T47D (cell line): ENCODE measurements at regions not wholly inside any gene's neighbourhood (a gene's known extent, or its start where the extent isn't known, plus 50 kb on each side); places are given as distances from the start of the nearest gene placed in this dataset.

ENCODE experiments used
- DNase-seq, 2 experiments: peaks; one replicate each; pipeline versions ENCODE4 v3.0.0 to v3.0.0-alpha.2; 2011 to 2012; ENCODE audit warnings: low read depth in 1 of 2, low spot score in 1 of 2
- JUND ChIP-seq: IDR thresholded peaks from 2 replicates; pipeline ENCODE4 v1.6.1; 2012; ENCODE audit warnings: low read depth
- in situ Hi-C: cut with HindIII; loops from 2 replicates; pipeline ENCODE4 v1.10.0; 2016; ENCODE audit warnings: low sequenced_read_pairs, low pct_unique_long_range_greater_than_20kb

DNA sequence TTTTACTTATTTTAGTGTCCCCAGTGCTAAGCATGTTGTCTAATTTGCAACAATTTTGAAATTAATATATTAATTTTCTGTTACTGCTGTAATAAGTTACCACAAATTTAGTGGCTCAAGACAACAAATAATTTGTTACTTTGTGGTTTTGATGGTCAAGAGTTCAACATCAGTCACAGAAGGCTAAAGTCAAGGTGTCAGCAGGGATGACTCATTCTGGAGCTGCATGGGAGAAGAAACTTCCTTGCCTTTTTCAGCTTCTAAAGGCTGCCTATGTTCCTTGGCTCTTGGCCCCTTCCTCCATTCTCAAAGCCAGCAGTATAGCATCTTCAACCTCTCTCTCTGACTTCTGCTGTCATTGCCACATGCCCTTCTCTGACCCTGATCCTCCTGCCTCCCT lies 271.8 kb downstream of the HLX start:
- in situ Hi-C loops: no loop called here
- DNase-seq: no peak
- TF ChIP-seq JUND: no peak

- no peak for DNase-seq
- in situ Hi-C loops: no loop called here
Observed at GRCh38 chr1:221154932-221155331, 275.7 kb downstream of the HLX start.

GRCh38 chr1:221157026-221157761 lies 278.0 kb downstream of the HLX start:
- DNase-seq: no peak
- in situ Hi-C loops: no loop called here
- no peak for TF ChIP-seq JUND

More at GRCh38 chr1:221154932-221155331, 275.7 kb downstream of the HLX start:
- TF ChIP-seq JUND: no peak

DNA sequence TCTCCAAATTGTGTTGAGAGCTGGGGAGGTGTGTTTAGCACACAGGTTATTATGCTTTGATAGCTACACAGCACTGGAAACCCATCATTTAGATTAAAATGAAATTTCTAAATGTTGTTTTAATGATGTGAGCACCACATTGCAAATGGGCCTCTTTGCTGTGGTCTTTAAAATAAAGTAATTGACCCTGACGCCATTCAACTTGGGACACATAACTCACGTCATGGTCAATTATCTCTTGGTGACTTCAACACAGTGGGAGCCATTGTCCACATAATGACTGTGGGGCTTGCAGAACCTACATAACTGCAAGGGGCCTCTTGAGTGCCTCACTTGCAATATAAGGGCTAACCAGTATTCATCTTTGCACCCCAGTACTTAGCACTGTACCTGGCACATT lies 280.4 kb downstream of the HLX start:
- DNase-seq: no peak
- TF ChIP-seq JUND: no peak
- in situ Hi-C loops: no loop called here

- TF ChIP-seq JUND: no peak
- DNase-seq: no peak
- in situ Hi-C loops: no loop called here
Observed at GRCh38 chr1:221161571-221162041, 282.4 kb downstream of the HLX start.

DNA sequence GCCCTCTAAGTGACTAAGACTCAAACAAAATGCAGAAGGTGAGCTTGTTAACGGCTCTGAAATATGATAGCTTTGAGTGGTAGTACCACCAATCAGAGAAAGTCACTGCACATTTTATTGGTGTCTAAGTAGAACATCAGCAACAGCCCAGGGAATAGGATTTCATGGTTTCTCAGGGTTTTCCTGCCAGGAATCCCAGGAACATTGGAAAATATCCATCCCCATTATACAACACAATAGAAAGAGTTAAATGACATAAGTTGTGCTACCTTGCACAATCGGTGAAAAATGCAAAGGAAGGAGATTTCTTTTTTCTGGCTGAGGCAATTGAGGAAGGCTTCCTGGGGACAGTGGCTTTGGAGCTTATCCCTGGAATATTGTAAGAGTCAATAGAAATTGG lies 283.1 kb downstream of the HLX start:
- in situ Hi-C loops: no loop called here
- TF ChIP-seq JUND: no peak
- no peak for DNase-seq

- in situ Hi-C loops: no loop called here
- TF ChIP-seq JUND: no peak
- no peak for DNase-seq
Observed at GRCh38 chr1:221162939-221163338, 283.7 kb downstream of the HLX start.

DNA sequence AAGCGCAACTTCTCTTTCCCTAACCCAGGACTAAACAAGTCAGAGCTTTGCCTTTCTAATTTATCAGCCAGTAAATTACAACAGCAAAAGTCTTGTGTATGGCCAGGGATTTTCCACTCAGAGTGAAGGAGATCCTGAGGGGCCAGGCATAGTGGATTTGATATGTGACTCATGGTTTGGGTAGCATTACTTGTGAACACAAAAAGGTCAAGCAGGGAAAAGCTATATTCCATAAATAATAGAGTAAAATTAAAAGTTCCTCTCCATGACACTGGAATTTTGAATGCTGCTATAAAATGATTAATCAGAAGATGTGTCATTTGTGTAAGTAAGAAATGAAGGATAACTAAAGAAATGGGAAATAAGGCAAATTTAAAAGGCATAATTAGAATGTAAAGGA lies 284.8 kb downstream of the HLX start:
- in situ Hi-C loops: no loop called here
- no peak for TF ChIP-seq JUND

GRCh38 chr1:221164951-221165838 lies 286.0 kb downstream of the HLX start:
- TF ChIP-seq JUND: no peak

More for the DNA sequence above, 284.8 kb downstream of the HLX start:
- DNase-seq: no peak

DNA sequence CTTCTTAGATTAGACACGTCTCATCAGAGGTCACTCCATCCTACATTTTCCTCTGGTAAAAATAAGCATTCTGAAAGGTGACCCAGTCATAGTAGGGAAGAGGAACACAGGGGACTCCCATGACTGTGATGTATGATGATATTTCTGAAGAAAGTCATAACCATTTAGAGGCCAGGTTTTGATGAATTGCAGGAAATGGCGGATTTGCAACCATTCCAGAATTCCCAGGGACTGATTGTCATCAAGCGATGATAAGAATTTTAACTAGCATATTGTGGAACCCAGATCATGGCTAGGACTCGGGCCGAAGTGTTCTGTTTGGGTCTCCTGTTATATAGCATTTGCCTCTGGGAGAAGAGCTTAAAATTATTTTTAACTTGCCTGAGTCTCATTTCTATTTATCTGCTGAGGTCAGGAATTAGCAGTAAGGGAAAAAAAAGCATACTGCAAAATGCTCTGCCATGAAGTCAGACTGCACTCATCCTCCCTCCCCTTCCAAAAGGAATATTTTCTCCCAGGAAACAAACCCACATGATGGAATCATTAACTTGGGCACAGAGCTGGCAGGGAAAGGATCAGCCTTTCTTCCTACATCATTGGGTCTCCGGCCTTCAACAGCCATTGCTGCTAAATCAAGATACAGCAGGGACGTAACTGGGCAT lies 286.7 kb downstream of the HLX start:
- no peak for TF ChIP-seq JUND
- no peak for DNase-seq
- in situ Hi-C loops: no loop called here

More at GRCh38 chr1:221164951-221165838, 286.0 kb downstream of the HLX start:
- no peak for DNase-seq
- in situ Hi-C loops: no loop called here

DNA sequence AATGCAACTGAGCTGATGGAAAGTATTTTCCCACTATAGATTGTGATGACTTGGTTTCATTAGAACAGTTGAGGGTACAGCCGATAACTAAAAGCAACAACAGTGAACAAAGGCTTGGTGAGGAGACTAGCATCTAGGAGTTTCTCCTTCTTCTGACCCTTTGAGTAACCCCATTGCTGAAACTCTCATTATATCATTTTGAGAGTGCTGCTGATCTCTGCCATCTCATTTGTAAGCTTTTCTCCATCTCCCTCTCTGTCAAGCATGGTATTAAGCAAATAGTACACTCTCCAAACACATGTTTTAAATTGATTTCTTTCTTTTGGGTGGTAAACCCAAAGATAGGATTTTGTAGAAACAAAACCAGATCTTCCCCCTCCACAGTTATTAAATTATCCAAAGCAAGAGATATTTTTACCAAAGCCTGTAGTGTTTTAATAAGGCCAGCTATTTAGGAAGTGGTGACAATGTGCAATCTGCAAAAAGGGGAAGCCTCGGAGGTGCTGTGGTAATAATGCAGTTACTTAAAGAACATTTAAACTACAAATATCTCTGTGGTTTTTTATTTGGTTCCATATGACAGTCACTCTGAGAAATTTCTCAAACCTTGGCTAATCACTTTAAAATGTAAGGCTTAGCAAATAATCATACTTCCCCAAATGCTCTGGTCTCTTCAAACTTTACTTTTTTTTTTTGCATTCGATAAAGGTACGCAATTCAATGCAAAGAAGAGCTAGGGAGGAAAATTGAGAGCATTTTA lies 287.5 kb downstream of the HLX start:
- in situ Hi-C loops: no loop called here
- TF ChIP-seq JUND: no peak
- no peak for DNase-seq

- in situ Hi-C loops: no loop called here
- TF ChIP-seq JUND: no peak
Observed at GRCh38 chr1:221169447-221169889, 290.2 kb downstream of the HLX start.

More at GRCh38 chr1:221169447-221169889, 290.2 kb downstream of the HLX start:
- DNase-seq: no peak
